Activated CD4-positive, alpha-beta T cell treated with anti-CD3 and anti-CD28 coated beads, Interleukin-2, amount 50 U/mL, for 1 hour (primary cell): ENCODE measurements at regions not wholly inside any gene's neighbourhood (a gene's known extent, or its start where the extent isn't known, plus 50 kb on each side); places are given as distances from the start of the nearest gene placed in this dataset.
"Not testable (repeated sequence)": the region's sequence is repeated elsewhere in the genome, so short reads cannot be mapped to it uniquely, and the experiment has no call there.

ENCODE experiments used
- DNase-seq: peaks from one replicate; pipeline ENCODE4 v3.0.0-alpha.2; 2020

- no peak for DNase-seq
Measured at GRCh38 chr12:97616946-97617345, 154.3 kb downstream of the RMST start.

- no peak for DNase-seq
Measured at GRCh38 chr12:97628962-97629361, 166.4 kb downstream of the RMST start.

GRCh38 chr12:97629382-97629781 is 166.8 kb downstream of the RMST start:
- DNase-seq: no peak

- no peak for DNase-seq
Measured at GRCh38 chr12:97630356-97630755, 167.8 kb downstream of the RMST start.

GRCh38 chr12:97630875-97631274 is 168.3 kb downstream of the RMST start:
- DNase-seq: no peak

GRCh38 chr12:97637770-97638169 is 175.2 kb downstream of the RMST start:
- DNase-seq: no peak

- DNase-seq: no peak
Measured at GRCh38 chr12:97638739-97639138, 176.1 kb downstream of the RMST start.

- no peak for DNase-seq
Measured at GRCh38 chr12:97639702-97640101, 177.1 kb downstream of the RMST start.

GRCh38 chr12:97640826-97641225 is 178.2 kb downstream of the RMST start:
- DNase-seq: no peak

GRCh38 chr12:97642911-97643310 is 180.3 kb downstream of the RMST start:
- no peak for DNase-seq

- DNase-seq: no peak
Measured at GRCh38 chr12:97643924-97644323, 181.3 kb downstream of the RMST start.

- DNase-seq: no peak
Measured at GRCh38 chr12:97645726-97646125, 183.1 kb downstream of the RMST start.

- no peak for DNase-seq
Measured at GRCh38 chr12:97647142-97647541, 184.5 kb downstream of the RMST start.

GRCh38 chr12:97650242-97650641 is 187.6 kb downstream of the RMST start:
- no peak for DNase-seq

GRCh38 chr12:97656548-97656947 is 193.9 kb downstream of the RMST start:
- DNase-seq: not testable (repeated sequence)

GRCh38 chr12:97659117-97659880 is 196.7 kb downstream of the RMST start:
- DNase-seq: no peak

GRCh38 chr12:97666263-97666662 is 203.7 kb downstream of the RMST start:
- DNase-seq: no peak

GRCh38 chr12:97672870-97673269 is 210.3 kb downstream of the RMST start:
- no peak for DNase-seq

- DNase-seq: no peak
Measured at GRCh38 chr12:97680751-97681150, 218.1 kb downstream of the RMST start.

- no peak for DNase-seq
Measured at GRCh38 chr12:97681612-97682504, 219.3 kb downstream of the RMST start.

- no peak for DNase-seq
Measured at GRCh38 chr12:97685360-97685759, 222.8 kb downstream of the RMST start.

- DNase-seq: no peak
Measured at GRCh38 chr12:97701901-97702300, 239.3 kb downstream of the RMST start.

- no peak for DNase-seq
Measured at GRCh38 chr12:97711392-97711791, 248.8 kb downstream of the RMST start.

GRCh38 chr12:97713270-97713669 is 250.7 kb downstream of the RMST start:
- no peak for DNase-seq
